SK-N-SH (cell line): ENCODE measurements at regions not wholly inside any gene's neighbourhood (a gene's known extent, or its start where the extent isn't known, plus 50 kb on each side); places are given as distances from the start of the nearest gene placed in this dataset.
"Not testable (repeated sequence)": the region's sequence is repeated elsewhere in the genome, so short reads cannot be mapped to it uniquely, and the experiment has no call there.

Source experiments
- CTCF ChIA-PET: fragments of 300-600, 350-600 bp; formaldehyde crosslinking; extraction: SDS; loops from one replicate; lab custom pipeline; 2021; lab: Yijun Ruan, JAX
- POLR2A ChIA-PET: fragments of 350-600 bp; sonication (Branson Sonifier 250); formaldehyde crosslinking; extraction: SDS; loops from one replicate; lab custom pipeline; 2020; ENCODE audit warnings: antibody characterized with exemption, inconsistent platforms; lab: Yijun Ruan, JAX
- DNase-seq: peaks from one replicate; pipeline ENCODE4 v3.0.0; 2012
- H2AFZ ChIP-seq: fragments of 200-600 bp; sonication (generic); 2 replicates; pipeline ENCODE4 v1.8.1; 2016; ENCODE audit warnings: antibody characterized with exemption, mild to moderate bottlenecking, low read depth
- H3F3A ChIP-seq: fragments of 200-600 bp; sonication (generic); replicated peaks from 2 replicates; pipeline ENCODE3; 2016; ENCODE audit warnings: antibody characterized with exemption, mild to moderate bottlenecking; ENCODE audit not compliant: insufficient read depth
- H3K27ac ChIP-seq, 2 experiments: fragments of 200-500 bp in 1 of 2; fragments of 200-600 bp in 1 of 2; sonication (Bioruptor generic) in 1 of 2; sonication (generic), shearing (Covaris generic) in 1 of 2; 2 replicates each; pipeline versions ENCODE4 v1.5.1 to v1.6.1; 2014 to 2016; ENCODE audit warnings: low read depth in 2 of 2, inconsistent platforms in 1 of 2, low read length in 1 of 2, mild to moderate bottlenecking in 1 of 2, mixed read lengths in 1 of 2
- H3K27me3 ChIP-seq: fragments of 200-600 bp; sonication (generic), shearing (Covaris generic); 2 replicates; pipeline ENCODE4 v1.6.1; 2016; ENCODE audit warnings: mixed run types; ENCODE audit not compliant: insufficient read depth
- H3K36me3 ChIP-seq, 2 experiments: fragments of 200-500 bp in 1 of 2; fragments of 200-600 bp in 1 of 2; sonication (Bioruptor generic) in 1 of 2; sonication (generic) in 1 of 2; replicated peaks in 1 of 2; 2 replicates each; pipeline versions ENCODE3 to v1.5.1; 2014 to 2016; ENCODE audit warnings: low read length in 1 of 2, mild to moderate bottlenecking in 1 of 2; ENCODE audit not compliant: insufficient read depth in 2 of 2, control insufficient read depth in 1 of 2
- H3K4me1 ChIP-seq, 2 experiments: fragments of 200-500 bp in 1 of 2; fragments of 200-600 bp in 1 of 2; sonication (Bioruptor generic) in 1 of 2; sonication (generic), shearing (Covaris generic) in 1 of 2; 2 replicates each; pipeline versions ENCODE4 v1.5.1 to v1.6.1; 2014 to 2016; ENCODE audit warnings: low read depth in 1 of 2, low read length in 1 of 2, mixed run types in 1 of 2; ENCODE audit not compliant: insufficient read depth in 2 of 2, control insufficient read depth in 1 of 2
- H3K4me2 ChIP-seq: fragments of 200-600 bp; sonication (generic), shearing (Covaris generic); 2 replicates; pipeline ENCODE4 v1.6.1; 2017; ENCODE audit warnings: mixed run types
- H3K4me3 ChIP-seq, 2 experiments: fragments of 200-500 bp in 1 of 2; fragments of 200-600 bp in 1 of 2; sonication (Bioruptor generic) in 1 of 2; sonication (generic), shearing (Covaris generic) in 1 of 2; 2 replicates each; pipeline versions ENCODE4 v1.5.1 to v1.8.1; 2014 to 2016; ENCODE audit warnings: low read depth in 2 of 2, inconsistent platforms in 1 of 2, low read length in 1 of 2, mild to moderate bottlenecking in 1 of 2, mixed read lengths in 1 of 2, moderate library complexity in 1 of 2
- H3K79me2 ChIP-seq: fragments of 200-600 bp; sonication (generic); 2 replicates; pipeline ENCODE4 v1.8.1; 2017; ENCODE audit warnings: mild to moderate bottlenecking; ENCODE audit not compliant: insufficient read depth
- H3K9ac ChIP-seq: fragments of 200-600 bp; sonication (generic); 2 replicates; pipeline ENCODE4 v1.6.1; 2017; ENCODE audit warnings: mixed run types
- H3K9me2 ChIP-seq: fragments of 200-600 bp; sonication (generic); 2 replicates; pipeline ENCODE4 v1.6.1; 2017; ENCODE audit warnings: mixed run types
- H3K9me3 ChIP-seq: fragments of 200-600 bp; sonication (generic); 2 replicates; pipeline ENCODE4 v1.6.1; 2017; ENCODE audit warnings: mixed run types, mild to moderate bottlenecking, moderate library complexity
- H4K20me1 ChIP-seq: fragments of 200-600 bp; sonication (generic); 2 replicates; pipeline ENCODE4 v1.6.1; 2017; ENCODE audit warnings: mild to moderate bottlenecking, mixed run types; ENCODE audit not compliant: insufficient read depth
- FOXJ3 ChIP-seq: sonication (generic); formaldehyde crosslinking; IDR thresholded peaks from 2 replicates; pipeline ENCODE4 v1.5.1; 2020; ENCODE audit warnings: mild to moderate bottlenecking, missing genetic modification reagents
- FOXM1 ChIP-seq: IDR thresholded peaks from 2 replicates; pipeline ENCODE4 v1.4.0; 2012; ENCODE audit warnings: low read depth, mild to moderate bottlenecking
- GABPA ChIP-seq: IDR thresholded peaks from 2 replicates; pipeline ENCODE4 v1.4.0; 2012; ENCODE audit warnings: low read depth, mild to moderate bottlenecking
- IRF3 ChIP-seq: fragments of 150-350 bp; IDR thresholded peaks from 2 replicates; pipeline ENCODE4 v1.6.1; 2016; ENCODE audit warnings: mild to moderate bottlenecking, low read depth, low read length
- JUND ChIP-seq: IDR thresholded peaks from 2 replicates; pipeline ENCODE4 v1.4.0; 2012
- MXI1 ChIP-seq: IDR thresholded peaks from 2 replicates; pipeline ENCODE4 v1.6.1; 2012; ENCODE audit warnings: mild to moderate bottlenecking, low read depth, low read length, improper control_type of control experiment
- PBX3 ChIP-seq: IDR thresholded peaks from 2 replicates; pipeline ENCODE4; 2012
- RAD21 ChIP-seq: IDR thresholded peaks from 2 replicates; pipeline ENCODE4 v1.6.1; 2012; ENCODE audit warnings: mild to moderate bottlenecking, low read length
- RCOR1 ChIP-seq: fragments of 150-350 bp; IDR thresholded peaks from 2 replicates; pipeline ENCODE4 v1.6.1; 2017; ENCODE audit warnings: antibody characterized with exemption, low read length
- REST ChIP-seq: IDR thresholded peaks from 2 replicates; pipeline ENCODE4 v1.6.1; 2012; ENCODE audit warnings: mild to moderate bottlenecking, low read depth, low read length, moderate library complexity
- RFX5 ChIP-seq: IDR thresholded peaks from 2 replicates; pipeline ENCODE4 v1.6.1; 2012; ENCODE audit warnings: mild to moderate bottlenecking, improper control_type of control experiment, low read length
- SIN3A ChIP-seq: IDR thresholded peaks from 2 replicates; pipeline ENCODE4 v1.6.1; 2012; ENCODE audit warnings: low read depth, mild to moderate bottlenecking, low read length, moderate library complexity, borderline replicate concordance
- SMC3 ChIP-seq: IDR thresholded peaks from 2 replicates; pipeline ENCODE4 v1.6.1; 2012; ENCODE audit warnings: low read depth, low read length, improper control_type of control experiment
- USF1 ChIP-seq: IDR thresholded peaks from 2 replicates; pipeline ENCODE4 v1.4.0; 2012; ENCODE audit warnings: low read depth, borderline replicate concordance
- USF2 ChIP-seq: fragments of 150-350 bp; IDR thresholded peaks from 2 replicates; pipeline ENCODE4 v1.6.1; 2017; ENCODE audit warnings: antibody characterized with exemption, low read length, low read depth, borderline replicate concordance
- YY1 ChIP-seq: IDR thresholded peaks from 2 replicates; pipeline ENCODE4 v1.4.0; 2012; ENCODE audit warnings: low read depth, mild to moderate bottlenecking
- WGBS: methylation state at CpG from one replicate; pipeline ENCODE4 v1.1.6; 2017; ENCODE audit warnings: low lambda C conversion rate; 5-methylcytosine and 5-hydroxymethylcytosine counted together

GRCh38 chr6:77089776-77090175, 373.5 kb downstream of the HTR1B start:
- POLR2A ChIA-PET = no interaction called here
- Histone ChIP-seq H3K9ac (no peak overlapping the region), H3K4me2 (no peak overlapping the region), H3K27me3 (no peaks in the 10 kb centered on the region), H4K20me1 (no peaks in the 10 kb centered on the region), H3K9me3 (no peaks in the 10 kb centered on the region), H3K4me3 (no peak overlapping the region), H3F3A (no peaks in the 10 kb centered on the region), H3K36me3 (no peaks in the 10 kb centered on the region), H3K9me2 (no peaks in the 10 kb centered on the region), H3K79me2 (no peaks in the 10 kb centered on the region), H3K4me1 (no peaks in the 10 kb centered on the region), H2AFZ (no peak overlapping the region), H3K27ac (no peak overlapping the region)
- CTCF ChIA-PET = no interaction called here
- no peak for TF ChIP-seq REST
- TF ChIP-seq RAD21 = no peak
- TF ChIP-seq MXI1 = no peak
- TF ChIP-seq YY1 = no peak
- no peak for TF ChIP-seq SMC3
- TF ChIP-seq RFX5 = no peak
- no peak for TF ChIP-seq PBX3
- TF ChIP-seq USF1 = no peak
- TF ChIP-seq FOXM1 = no peak
- TF ChIP-seq FOXJ3 = no peak
- no peak for TF ChIP-seq JUND
- no peak for TF ChIP-seq IRF3
- TF ChIP-seq RCOR1 = no peak
- TF ChIP-seq USF2 = no peak
- no peak for TF ChIP-seq GABPA
- TF ChIP-seq SIN3A = no peak
- no peak for DNase-seq

- H3K79me2 ChIP-seq, H3F3A ChIP-seq, H3K4me3 ChIP-seq, H3K9me2 ChIP-seq, H2AFZ ChIP-seq, H3K9ac ChIP-seq, CTCF ChIA-PET, H3K4me2 ChIP-seq, H4K20me1 ChIP-seq, DNase-seq, H3K27ac ChIP-seq, H3K4me1 ChIP-seq, H3K27me3 ChIP-seq, POLR2A ChIA-PET, H3K36me3 ChIP-seq, H3K9me3 ChIP-seq: not testable (repeated sequence)
- 20% methylated on average over 8 of the region's 19 CpGs for WGBS
Measured at GRCh38 chr6:77087794-77088318, 375.4 kb downstream of the HTR1B start.
